ENCODE measurements at regions not wholly inside any gene's neighbourhood (a gene's known extent, or its start where the extent isn't known, plus 50 kb on each side); places are given as distances from the start of the nearest gene placed in this dataset.

DNA sequence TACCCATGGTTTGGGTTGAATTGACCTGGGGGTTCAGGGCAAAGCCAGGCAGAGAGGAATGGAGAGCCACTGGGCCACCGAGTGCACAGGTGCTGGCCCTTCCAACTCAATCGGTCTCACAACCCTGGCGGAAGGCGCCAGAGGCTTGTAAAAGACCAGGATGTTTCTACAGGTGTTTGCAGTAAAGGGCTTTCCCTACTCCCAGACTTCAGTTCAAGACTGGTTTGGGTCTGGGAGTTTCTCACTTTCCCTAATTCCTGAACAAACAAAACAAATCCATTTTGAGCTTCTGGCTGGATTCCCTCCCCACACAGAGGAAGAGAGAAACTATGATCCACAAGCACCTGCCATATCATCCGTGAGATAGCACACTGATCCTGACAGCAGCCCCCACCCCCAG is 125.2 kb upstream of the KLF4 start:
- H3K9me2 ChIP-seq (ENCODE audit: insufficient read depth): peaks cover 11% of the 10 kb centered on the region; the same call in 1 of the 2 replicates
- TF ChIP-seq, protein P1, sequence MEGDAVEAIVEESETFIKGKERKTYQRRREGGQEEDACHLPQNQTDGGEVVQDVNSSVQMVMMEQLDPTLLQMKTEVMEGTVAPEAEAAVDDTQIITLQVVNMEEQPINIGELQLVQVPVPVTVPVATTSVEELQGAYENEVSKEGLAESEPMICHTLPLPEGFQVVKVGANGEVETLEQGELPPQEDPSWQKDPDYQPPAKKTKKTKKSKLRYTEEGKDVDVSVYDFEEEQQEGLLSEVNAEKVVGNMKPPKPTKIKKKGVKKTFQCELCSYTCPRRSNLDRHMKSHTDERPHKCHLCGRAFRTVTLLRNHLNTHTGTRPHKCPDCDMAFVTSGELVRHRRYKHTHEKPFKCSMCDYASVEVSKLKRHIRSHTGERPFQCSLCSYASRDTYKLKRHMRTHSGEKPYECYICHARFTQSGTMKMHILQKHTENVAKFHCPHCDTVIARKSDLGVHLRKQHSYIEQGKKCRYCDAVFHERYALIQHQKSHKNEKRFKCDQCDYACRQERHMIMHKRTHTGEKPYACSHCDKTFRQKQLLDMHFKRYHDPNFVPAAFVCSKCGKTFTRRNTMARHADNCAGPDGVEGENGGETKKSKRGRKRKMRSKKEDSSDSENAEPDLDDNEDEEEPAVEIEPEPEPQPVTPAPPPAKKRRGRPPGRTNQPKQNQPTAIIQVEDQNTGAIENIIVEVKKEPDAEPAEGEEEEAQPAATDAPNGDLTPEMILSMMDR (conservative IDR thresholded peaks at IDR 0.05; ENCODE audit: low read depth in 2 of 2): no peak
- TF ChIP-seq, protein P2, sequence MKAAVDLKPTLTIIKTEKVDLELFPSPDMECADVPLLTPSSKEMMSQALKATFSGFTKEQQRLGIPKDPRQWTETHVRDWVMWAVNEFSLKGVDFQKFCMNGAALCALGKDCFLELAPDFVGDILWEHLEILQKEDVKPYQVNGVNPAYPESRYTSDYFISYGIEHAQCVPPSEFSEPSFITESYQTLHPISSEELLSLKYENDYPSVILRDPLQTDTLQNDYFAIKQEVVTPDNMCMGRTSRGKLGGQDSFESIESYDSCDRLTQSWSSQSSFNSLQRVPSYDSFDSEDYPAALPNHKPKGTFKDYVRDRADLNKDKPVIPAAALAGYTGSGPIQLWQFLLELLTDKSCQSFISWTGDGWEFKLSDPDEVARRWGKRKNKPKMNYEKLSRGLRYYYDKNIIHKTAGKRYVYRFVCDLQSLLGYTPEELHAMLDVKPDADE (IDR thresholded peaks at IDR 0.05): no peak
- TF ChIP-seq, protein P3, sequence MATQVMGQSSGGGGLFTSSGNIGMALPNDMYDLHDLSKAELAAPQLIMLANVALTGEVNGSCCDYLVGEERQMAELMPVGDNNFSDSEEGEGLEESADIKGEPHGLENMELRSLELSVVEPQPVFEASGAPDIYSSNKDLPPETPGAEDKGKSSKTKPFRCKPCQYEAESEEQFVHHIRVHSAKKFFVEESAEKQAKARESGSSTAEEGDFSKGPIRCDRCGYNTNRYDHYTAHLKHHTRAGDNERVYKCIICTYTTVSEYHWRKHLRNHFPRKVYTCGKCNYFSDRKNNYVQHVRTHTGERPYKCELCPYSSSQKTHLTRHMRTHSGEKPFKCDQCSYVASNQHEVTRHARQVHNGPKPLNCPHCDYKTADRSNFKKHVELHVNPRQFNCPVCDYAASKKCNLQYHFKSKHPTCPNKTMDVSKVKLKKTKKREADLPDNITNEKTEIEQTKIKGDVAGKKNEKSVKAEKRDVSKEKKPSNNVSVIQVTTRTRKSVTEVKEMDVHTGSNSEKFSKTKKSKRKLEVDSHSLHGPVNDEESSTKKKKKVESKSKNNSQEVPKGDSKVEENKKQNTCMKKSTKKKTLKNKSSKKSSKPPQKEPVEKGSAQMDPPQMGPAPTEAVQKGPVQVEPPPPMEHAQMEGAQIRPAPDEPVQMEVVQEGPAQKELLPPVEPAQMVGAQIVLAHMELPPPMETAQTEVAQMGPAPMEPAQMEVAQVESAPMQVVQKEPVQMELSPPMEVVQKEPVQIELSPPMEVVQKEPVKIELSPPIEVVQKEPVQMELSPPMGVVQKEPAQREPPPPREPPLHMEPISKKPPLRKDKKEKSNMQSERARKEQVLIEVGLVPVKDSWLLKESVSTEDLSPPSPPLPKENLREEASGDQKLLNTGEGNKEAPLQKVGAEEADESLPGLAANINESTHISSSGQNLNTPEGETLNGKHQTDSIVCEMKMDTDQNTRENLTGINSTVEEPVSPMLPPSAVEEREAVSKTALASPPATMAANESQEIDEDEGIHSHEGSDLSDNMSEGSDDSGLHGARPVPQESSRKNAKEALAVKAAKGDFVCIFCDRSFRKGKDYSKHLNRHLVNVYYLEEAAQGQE (IDR thresholded peaks at IDR 0.05; ENCODE audit: unreplicated experiment): no peak
- no peak for TF ChIP-seq JUNB (IDR thresholded peaks at IDR 0.05; ENCODE audit: unreplicated experiment)
- no peak for TF ChIP-seq CREB1 (CRISPR knock-in tag; IDR thresholded peaks at IDR 0.05; ENCODE audit: low read depth)
- TF ChIP-seq ZNF114 (CRISPR knock-in tag; IDR thresholded peaks at IDR 0.05): no peak
- TF ChIP-seq EZH2phosphoT487 (IDR thresholded peaks at IDR 0.05; ENCODE audit: unreplicated experiment): no peak
- TF ChIP-seq ZNF331 (CRISPR knock-in tag; IDR thresholded peaks at IDR 0.05; ENCODE audit: low read depth): no peak
- H3K36me3 ChIP-seq (ENCODE audit: insufficient read depth): no peaks in the 10 kb centered on the region
- no peak for ATAC-seq
- no peak for DNase-seq (ENCODE audit: low spot score)
- no peak overlapping the region for H2AFZ ChIP-seq
- no peaks in the 10 kb centered on the region for H3F3A ChIP-seq (replicated peaks; ENCODE audit: low read depth)
- no peak overlapping the region for H3K4me3 Mint-ChIP-seq
- H3K27ac ChIP-seq (ENCODE audit: low read depth): no peak overlapping the region
- no peaks in the 10 kb centered on the region for H3K4me1 ChIP-seq (ENCODE audit: insufficient read depth)
- no peak overlapping the region for H3K4me3 ChIP-seq
- no peaks in the 10 kb centered on the region for H3K79me2 ChIP-seq (replicated peaks; ENCODE audit: insufficient read depth)
- H3K9me3 Mint-ChIP-seq: no peaks in the 10 kb centered on the region
- peaks cover 4% of the 10 kb centered on the region for H3K27me3 Mint-ChIP-seq (ENCODE audit: insufficient read depth, low read depth, poor library complexity)
- H3K27ac Mint-ChIP-seq: no peak overlapping the region
- no peaks in the 10 kb centered on the region for H3K27me3 ChIP-seq (ENCODE audit: insufficient read depth)
- no peaks in the 10 kb centered on the region for H4K20me1 ChIP-seq (replicated peaks; ENCODE audit: insufficient read depth)
- H3K4me1 Mint-ChIP-seq: no peaks in the 10 kb centered on the region
- no peaks in the 10 kb centered on the region for H3K36me3 Mint-ChIP-seq (ENCODE audit: low read depth)
- H3K4me2 ChIP-seq: no peak overlapping the region

DNA sequence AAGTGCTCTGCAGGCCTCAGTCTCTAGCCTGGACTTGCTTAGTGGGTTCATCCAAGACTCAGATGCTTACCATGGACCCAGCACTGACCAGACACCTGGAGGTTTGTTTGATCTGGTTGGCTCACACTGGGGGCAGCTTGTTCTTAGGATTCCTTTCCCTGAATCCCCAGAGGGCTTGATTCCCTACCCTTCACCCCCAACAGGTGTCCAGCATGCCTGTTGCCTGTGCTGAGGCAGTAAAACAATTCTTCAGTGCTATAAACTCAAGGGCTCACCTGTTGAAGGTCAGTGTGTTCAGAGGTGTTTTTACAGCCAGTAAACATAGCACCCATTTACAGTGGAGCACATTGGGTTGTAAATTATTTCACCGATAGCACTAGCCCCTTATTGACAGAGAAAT is 123.8 kb upstream of the KLF4 start:
- Histone ChIP-seq H3K4me2 (no peak overlapping the region), H3F3A (replicated peaks; ENCODE audit: low read depth) (no peaks in the 10 kb centered on the region), H2AFZ (no peak overlapping the region), H3K79me2 (replicated peaks; ENCODE audit: insufficient read depth) (no peaks in the 10 kb centered on the region), H3K36me3 (ENCODE audit: insufficient read depth) (no peaks in the 10 kb centered on the region), H3K27me3 (ENCODE audit: insufficient read depth) (no peaks in the 10 kb centered on the region), H3K4me1 (ENCODE audit: insufficient read depth) (no peaks in the 10 kb centered on the region), H3K4me3 (no peak overlapping the region), H3K27ac (ENCODE audit: low read depth) (no peak overlapping the region), H3K9me2 (ENCODE audit: insufficient read depth) (0 out of 2 replicates have a peak, but pooled peaks cover 11% of the 10 kb centered on the region), H4K20me1 (replicated peaks; ENCODE audit: insufficient read depth) (no peaks in the 10 kb centered on the region)
- Mint-ChIP-seq H3K9me3 (no peaks in the 10 kb centered on the region), H3K27ac (no peak overlapping the region), H3K27me3 (ENCODE audit: insufficient read depth, low read depth, poor library complexity) (peaks cover 4% of the 10 kb centered on the region), H3K36me3 (ENCODE audit: low read depth) (no peaks in the 10 kb centered on the region), H3K4me3 (no peak overlapping the region), H3K4me1 (no peaks in the 10 kb centered on the region)
- DNase-seq (ENCODE audit: low spot score) (no peak), ATAC-seq (no peak)
- no peak for TF ChIP-seq POLR2AphosphoS5 (IDR thresholded peaks at IDR 0.05; ENCODE audit: low read depth)
- no peak for TF ChIP-seq EZH2 (IDR thresholded peaks at IDR 0.05; ENCODE audit: low read depth, unreplicated experiment)
- TF ChIP-seq ZNF114 (CRISPR knock-in tag; IDR thresholded peaks at IDR 0.05): no peak

All from GM23338 (cell line).